ENCODE measurements at regions not wholly inside any gene's neighbourhood (a gene's known extent, or its start where the extent isn't known, plus 50 kb on each side); places are given as distances from the start of the nearest gene placed in this dataset.
"Not testable (repeated sequence)": the region's sequence is repeated elsewhere in the genome, so short reads cannot be mapped to it uniquely, and the experiment has no call there.

DNA sequence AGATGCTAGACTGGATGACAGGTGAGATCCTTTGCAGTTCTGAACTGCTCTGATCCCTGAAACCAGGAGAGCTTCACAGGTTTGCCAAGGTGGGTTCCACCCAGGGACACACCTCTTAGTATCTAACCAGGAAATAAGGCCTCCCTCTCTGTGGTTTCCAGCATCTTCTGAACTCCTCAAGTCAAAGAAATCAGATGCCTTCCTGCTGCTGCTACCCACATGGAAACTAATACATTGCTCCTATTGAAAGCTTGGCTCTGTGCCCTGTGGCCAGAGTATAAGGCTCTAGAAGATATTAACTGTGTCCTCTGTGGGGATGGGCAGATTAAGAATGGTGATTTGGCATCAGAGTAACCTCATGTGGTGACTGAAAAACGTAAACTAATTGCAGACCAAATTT, 75.0 kb upstream of the MRPS6 start:
- TF ChIP-seq, protein P1, sequence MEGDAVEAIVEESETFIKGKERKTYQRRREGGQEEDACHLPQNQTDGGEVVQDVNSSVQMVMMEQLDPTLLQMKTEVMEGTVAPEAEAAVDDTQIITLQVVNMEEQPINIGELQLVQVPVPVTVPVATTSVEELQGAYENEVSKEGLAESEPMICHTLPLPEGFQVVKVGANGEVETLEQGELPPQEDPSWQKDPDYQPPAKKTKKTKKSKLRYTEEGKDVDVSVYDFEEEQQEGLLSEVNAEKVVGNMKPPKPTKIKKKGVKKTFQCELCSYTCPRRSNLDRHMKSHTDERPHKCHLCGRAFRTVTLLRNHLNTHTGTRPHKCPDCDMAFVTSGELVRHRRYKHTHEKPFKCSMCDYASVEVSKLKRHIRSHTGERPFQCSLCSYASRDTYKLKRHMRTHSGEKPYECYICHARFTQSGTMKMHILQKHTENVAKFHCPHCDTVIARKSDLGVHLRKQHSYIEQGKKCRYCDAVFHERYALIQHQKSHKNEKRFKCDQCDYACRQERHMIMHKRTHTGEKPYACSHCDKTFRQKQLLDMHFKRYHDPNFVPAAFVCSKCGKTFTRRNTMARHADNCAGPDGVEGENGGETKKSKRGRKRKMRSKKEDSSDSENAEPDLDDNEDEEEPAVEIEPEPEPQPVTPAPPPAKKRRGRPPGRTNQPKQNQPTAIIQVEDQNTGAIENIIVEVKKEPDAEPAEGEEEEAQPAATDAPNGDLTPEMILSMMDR (IDR thresholded peaks at IDR 0.05; ENCODE audit: insufficient read depth, low read length): no peak
- no peak overlapping the region for H3K4me3 ChIP-seq (ENCODE audit: low read depth, low read length)
- no peak for DNase-seq (ENCODE audit: low read depth)

DNA sequence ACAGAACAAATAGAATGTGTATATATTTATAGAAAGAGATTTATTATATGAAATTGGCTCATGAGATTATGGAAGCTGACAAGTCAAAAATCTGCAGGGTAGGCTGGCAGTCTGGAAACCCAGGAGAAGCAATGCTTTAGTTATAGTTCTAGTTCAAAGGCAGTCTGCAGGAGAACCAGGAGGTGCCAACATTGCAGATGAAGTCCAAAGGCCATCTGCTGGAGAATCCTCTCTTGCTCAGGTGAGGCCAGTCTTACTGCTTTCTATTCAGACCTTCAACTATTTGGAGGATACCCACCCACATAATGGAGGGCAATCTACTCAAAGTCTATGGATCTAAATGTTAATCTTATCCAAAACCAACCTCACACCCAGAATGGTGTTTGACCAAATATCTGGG, 75.9 kb upstream of the MRPS6 start:
- no peak for DNase-seq (ENCODE audit: low read depth)
- TF ChIP-seq, protein P1 (IDR thresholded peaks at IDR 0.05; ENCODE audit: insufficient read depth, low read length): no peak
- H3K4me3 ChIP-seq (ENCODE audit: low read depth, low read length): no peak overlapping the region

DNA sequence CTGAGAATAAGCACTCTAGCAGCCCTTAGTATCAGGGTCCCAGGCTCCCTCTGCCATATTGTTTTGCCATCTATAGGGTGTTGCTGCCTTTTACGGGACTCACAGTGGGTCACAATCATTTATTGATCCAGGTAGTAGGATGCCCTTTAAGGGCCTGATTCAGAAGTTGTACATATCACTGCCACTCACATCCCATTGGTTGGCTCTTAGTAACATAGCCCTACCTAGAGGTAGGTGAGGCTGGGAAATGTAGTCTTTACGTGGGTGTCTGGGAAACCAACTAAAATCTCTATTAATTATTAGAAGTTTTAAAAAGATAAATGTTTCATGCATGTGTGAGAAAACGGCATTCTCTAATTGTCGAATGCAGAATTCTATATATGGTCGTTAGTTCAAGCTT, 78.8 kb upstream of the ATP5PO start:
- DNase-seq (ENCODE audit: low read depth): no peak
- TF ChIP-seq, protein P1 (IDR thresholded peaks at IDR 0.05; ENCODE audit: insufficient read depth, low read length): no peak
- H3K4me3 ChIP-seq (ENCODE audit: low read depth, low read length): no peak overlapping the region

DNA sequence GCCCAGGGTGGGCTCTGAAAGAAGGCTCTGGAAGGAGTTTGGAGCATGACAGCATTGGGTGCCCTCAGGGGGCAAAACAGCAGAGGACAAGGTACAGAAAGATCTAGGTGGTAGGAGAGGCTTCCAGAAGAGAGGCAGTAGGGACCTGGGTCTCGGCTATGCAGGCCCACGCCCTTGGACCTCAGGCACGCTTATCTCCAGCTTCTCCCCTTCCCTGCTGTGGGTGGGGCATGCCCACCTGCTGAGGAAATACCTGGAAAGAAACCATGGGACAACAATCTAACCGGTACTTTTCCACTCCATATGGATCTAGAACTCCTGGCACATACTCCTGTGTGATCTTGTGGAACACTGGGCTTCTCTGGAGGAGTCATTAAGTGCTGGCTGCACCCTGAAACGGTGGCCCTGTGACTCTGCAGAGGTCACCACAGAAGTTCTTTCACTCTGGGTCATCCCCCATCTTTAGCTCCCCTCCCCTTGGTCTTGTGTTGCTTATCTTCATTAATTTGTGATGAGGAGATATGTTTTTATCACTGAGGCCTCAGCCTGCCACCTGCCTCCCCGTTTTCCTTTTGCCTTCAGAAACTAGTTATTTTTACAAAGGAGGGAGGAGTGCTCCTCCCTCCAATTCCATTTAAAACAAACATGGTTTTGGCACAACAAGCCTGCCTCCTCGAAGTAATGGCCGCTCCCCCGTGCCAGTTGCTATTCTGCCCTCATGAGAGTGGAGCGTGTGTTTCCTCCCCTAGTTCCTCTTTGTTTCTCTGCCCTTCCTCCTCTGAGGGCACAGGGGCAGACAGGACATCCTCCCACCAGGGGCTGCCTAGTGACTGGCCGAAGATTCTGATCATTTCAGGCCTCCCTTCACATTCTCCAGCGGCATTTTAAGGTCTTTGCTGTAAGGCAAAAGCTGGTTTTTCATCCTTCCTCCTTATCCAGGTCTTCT, 78.0 kb upstream of the ATP5PO start:
- no peak overlapping the region for H3K4me3 ChIP-seq (ENCODE audit: low read depth, low read length)
- DNase-seq (ENCODE audit: low read depth): no peak
- TF ChIP-seq, protein P1 (IDR thresholded peaks at IDR 0.05; ENCODE audit: insufficient read depth, low read length): no peak

DNA sequence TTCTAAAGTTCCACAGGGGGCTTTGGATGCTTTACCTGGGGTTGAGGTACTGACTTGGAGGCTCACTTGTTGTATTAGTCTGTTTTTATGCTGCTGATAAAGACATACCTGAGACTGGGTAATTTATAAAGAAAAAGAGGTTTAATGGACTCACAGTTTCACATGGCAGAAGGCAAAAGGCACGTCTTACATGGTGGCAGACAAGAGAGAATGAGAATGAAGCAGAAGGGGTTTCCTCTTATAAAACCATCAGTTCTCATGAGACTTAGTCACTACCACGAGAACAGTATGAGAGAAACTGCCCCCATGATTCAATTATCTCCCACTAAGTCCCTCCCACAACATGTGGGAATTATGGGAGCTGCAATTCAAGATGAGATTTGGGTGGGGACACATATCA, 76.8 kb upstream of the ATP5PO start:
- DNase-seq (ENCODE audit: low read depth); H3K4me3 ChIP-seq (ENCODE audit: low read depth, low read length): not testable (repeated sequence)

DNA sequence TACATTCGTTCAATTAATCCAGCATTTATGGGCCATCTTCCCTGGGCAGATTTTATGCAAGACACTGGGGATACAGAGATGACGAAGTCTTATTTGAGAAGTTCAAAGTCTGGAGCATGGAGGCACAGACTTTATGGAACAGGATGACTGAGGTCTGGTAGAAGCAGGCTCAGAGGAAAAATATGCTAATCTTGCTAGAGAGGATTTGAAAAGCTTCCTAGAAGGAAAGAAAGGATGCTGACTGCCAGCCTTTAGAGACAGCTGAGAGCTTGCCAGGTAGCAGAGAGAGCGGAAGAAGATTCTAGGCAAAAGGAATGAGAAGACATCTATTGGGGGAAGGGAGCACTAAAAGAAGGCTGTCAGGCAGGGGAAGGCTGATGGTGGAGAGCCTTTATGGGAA, 75.5 kb upstream of the ATP5PO start:
- peak; percentile 16 for DNase-seq (ENCODE audit: low read depth)
- TF ChIP-seq, protein P1 (IDR thresholded peaks at IDR 0.05; ENCODE audit: insufficient read depth, low read length): no peak

DNA sequence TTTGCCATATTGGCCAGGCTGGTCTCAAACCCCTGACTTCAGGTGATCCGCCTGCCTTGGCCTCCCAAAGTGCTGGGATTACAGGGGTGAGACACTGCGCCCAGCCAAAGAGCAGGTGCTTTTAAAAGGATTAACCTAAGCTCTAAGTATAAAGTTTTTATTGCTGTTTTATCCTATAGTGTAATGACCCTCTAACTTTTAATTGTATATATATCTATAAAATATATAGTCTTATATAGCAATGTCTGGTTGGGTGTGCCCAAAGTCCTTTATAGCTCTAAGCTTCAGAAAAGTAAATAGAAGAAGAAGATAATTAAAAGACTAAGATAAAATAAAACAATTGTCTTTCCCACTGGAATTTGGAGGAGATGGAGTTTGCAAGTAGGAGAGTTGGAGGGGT, 73.8 kb upstream of the ATP5PO start:
- TF ChIP-seq, protein P1 (IDR thresholded peaks at IDR 0.05; ENCODE audit: insufficient read depth, low read length): no peak
- H3K4me3 ChIP-seq (ENCODE audit: low read depth, low read length): no peak overlapping the region
- no peak for DNase-seq (ENCODE audit: low read depth)

More for the DNA sequence above, 75.5 kb upstream of the ATP5PO start:
- no peak overlapping the region for H3K4me3 ChIP-seq (ENCODE audit: low read depth, low read length)
